HG02970 (cell line): ENCODE measurements at regions not wholly inside any gene's neighbourhood (a gene's known extent, or its start where the extent isn't known, plus 50 kb on each side); places are given as distances from the start of the nearest gene placed in this dataset.
"Not testable (repeated sequence)": the region's sequence is repeated elsewhere in the genome, so short reads cannot be mapped to it uniquely, and the experiment has no call there.

ENCODE experiments used
- ATAC-seq: cut with Tn5 transposase; IDR thresholded peaks from one replicate; pipeline ENCODE4 v1.9.1; 2021; ENCODE audit warnings: mild to moderate bottlenecking, moderate library complexity, moderate number of reproducible peaks; ENCODE audit not compliant: unreplicated experiment, low FRiP score

- ATAC-seq: no peak
Observed at GRCh38 chr2:220775856-220776488, 796.1 kb downstream of the EPHA4 start.

- not testable (repeated sequence) for ATAC-seq
Observed at GRCh38 chr2:220779076-220779475, 793.0 kb downstream of the EPHA4 start.

GRCh38 chr2:220779511-220779910 is 792.6 kb downstream of the EPHA4 start:
- no peak for ATAC-seq

- ATAC-seq: no peak
Observed at GRCh38 chr2:220779931-220780330, 792.2 kb downstream of the EPHA4 start.

GRCh38 chr2:220781622-220782241 is 790.4 kb downstream of the EPHA4 start:
- ATAC-seq: no peak

- ATAC-seq: no peak
Observed at GRCh38 chr2:220782609-220783113, 789.4 kb downstream of the EPHA4 start.

GRCh38 chr2:220783671-220784070 is 788.4 kb downstream of the EPHA4 start:
- no peak for ATAC-seq

GRCh38 chr2:220785178-220785577 is 786.9 kb downstream of the EPHA4 start:
- no peak for ATAC-seq

GRCh38 chr2:220786216-220786615 is 785.9 kb downstream of the EPHA4 start:
- no peak for ATAC-seq

GRCh38 chr2:220787251-220787650 is 784.9 kb downstream of the EPHA4 start:
- ATAC-seq: no peak

- ATAC-seq: no peak
Observed at GRCh38 chr2:220789961-220790360, 782.1 kb downstream of the EPHA4 start.

- no peak for ATAC-seq
Observed at GRCh38 chr2:220795705-220796104, 776.4 kb downstream of the EPHA4 start.

GRCh38 chr2:220811115-220811514 is 761.0 kb downstream of the EPHA4 start:
- ATAC-seq: no peak

- ATAC-seq: no peak
Observed at GRCh38 chr2:220811952-220812570, 760.0 kb downstream of the EPHA4 start.

- ATAC-seq: no peak
Observed at GRCh38 chr2:220814441-220814840, 757.7 kb downstream of the EPHA4 start.

GRCh38 chr2:220815698-220816097 is 756.4 kb downstream of the EPHA4 start:
- ATAC-seq: no peak

- no peak for ATAC-seq
Observed at GRCh38 chr2:220821683-220822082, 750.4 kb downstream of the EPHA4 start.

GRCh38 chr2:220823590-220823989 is 748.5 kb downstream of the EPHA4 start:
- ATAC-seq: not testable (repeated sequence)

GRCh38 chr2:220833446-220833845 is 738.7 kb downstream of the EPHA4 start:
- ATAC-seq: no peak

GRCh38 chr2:220835583-220835982 is 736.5 kb downstream of the EPHA4 start:
- ATAC-seq: no peak

- ATAC-seq: no peak
Observed at GRCh38 chr2:220837226-220837625, 734.9 kb downstream of the EPHA4 start.
